ENCODE measurements at regions not wholly inside any gene's neighbourhood (a gene's known extent, or its start where the extent isn't known, plus 50 kb on each side); places are given as distances from the start of the nearest gene placed in this dataset.

- no peak for DNase-seq
These were observed 172.4 kb upstream of the SOX5 start for GRCh38 chr12:24121911-24122310.

- DNase-seq, result no peak
These were observed 169.2 kb upstream of the SOX5 start for GRCh38 chr12:24118668-24119067.

- DNase-seq, result no peak
These were observed 167.1 kb upstream of the SOX5 start for GRCh38 chr12:24116548-24116947.

- DNase-seq, result no peak
These were observed 164.2 kb upstream of the SOX5 start for GRCh38 chr12:24113701-24114100.

- DNase-seq, result no peak
These were observed 162.1 kb upstream of the SOX5 start for GRCh38 chr12:24111616-24112015.

GRCh38 chr12:24111086-24111485 is 161.6 kb upstream of the SOX5 start:
- DNase-seq, result no peak

- no peak for DNase-seq
These were observed 160.0 kb upstream of the SOX5 start for GRCh38 chr12:24109381-24110039.

GRCh38 chr12:24102676-24103075 is 153.2 kb upstream of the SOX5 start:
- no peak for DNase-seq

- no peak for DNase-seq
These were observed 150.1 kb upstream of the SOX5 start for GRCh38 chr12:24099576-24099975.

GRCh38 chr12:24095245-24095644 is 145.8 kb upstream of the SOX5 start:
- no peak for DNase-seq

- no peak for DNase-seq
These were observed 140.0 kb upstream of the SOX5 start for GRCh38 chr12:24089510-24089890.

GRCh38 chr12:24088751-24089509 is 139.5 kb upstream of the SOX5 start:
- no peak for DNase-seq

- DNase-seq, result no peak
These were observed 137.8 kb upstream of the SOX5 start for GRCh38 chr12:24087294-24087693.

- no peak for DNase-seq
These were observed 135.3 kb upstream of the SOX5 start for GRCh38 chr12:24084800-24085199.

GRCh38 chr12:24083838-24084237 is 134.4 kb upstream of the SOX5 start:
- no peak for DNase-seq

GRCh38 chr12:24081606-24082005 is 132.1 kb upstream of the SOX5 start:
- no peak for DNase-seq

GRCh38 chr12:24081092-24081529 is 131.6 kb upstream of the SOX5 start:
- no peak for DNase-seq

GRCh38 chr12:24080465-24080864 is 131.0 kb upstream of the SOX5 start:
- no peak for DNase-seq

GRCh38 chr12:24079083-24079482 is 129.6 kb upstream of the SOX5 start:
- no peak for DNase-seq

GRCh38 chr12:24078318-24078765 is 128.9 kb upstream of the SOX5 start:
- DNase-seq, result no peak

GRCh38 chr12:24077161-24077560 is 127.7 kb upstream of the SOX5 start:
- no peak for DNase-seq

- no peak for DNase-seq
These were observed 126.2 kb upstream of the SOX5 start for GRCh38 chr12:24075650-24076049.

GRCh38 chr12:24073170-24073810 is 123.8 kb upstream of the SOX5 start:
- DNase-seq, result no peak

GRCh38 chr12:24072302-24072701 is 122.8 kb upstream of the SOX5 start:
- DNase-seq, result no peak
